ENCODE measurements at regions not wholly inside any gene's neighbourhood (a gene's known extent, or its start where the extent isn't known, plus 50 kb on each side); places are given as distances from the start of the nearest gene placed in this dataset.

- DNase-seq, result no peak
These were observed 983.4 kb upstream of the ADGRL3 start for GRCh38 chr4:60216752-60217151.

GRCh38 chr4:60221866-60222265 lies 978.3 kb upstream of the ADGRL3 start:
- DNase-seq, result no peak

- DNase-seq, result no peak
These were observed 976.8 kb upstream of the ADGRL3 start for GRCh38 chr4:60223208-60223923.

GRCh38 chr4:60241866-60242265 lies 958.3 kb upstream of the ADGRL3 start:
- DNase-seq, result no peak

GRCh38 chr4:60249784-60250183 lies 950.3 kb upstream of the ADGRL3 start:
- DNase-seq, result no peak

GRCh38 chr4:60250657-60251056 lies 949.5 kb upstream of the ADGRL3 start:
- no peak for DNase-seq

- DNase-seq, result no peak
These were observed 940.3 kb upstream of the ADGRL3 start for GRCh38 chr4:60259781-60260180.

- DNase-seq, result no peak
These were observed 933.6 kb upstream of the ADGRL3 start for GRCh38 chr4:60266505-60266904.

- no peak for DNase-seq
These were observed 903.7 kb upstream of the ADGRL3 start for GRCh38 chr4:60296386-60296785.

- no peak for DNase-seq
These were observed 886.4 kb upstream of the ADGRL3 start for GRCh38 chr4:60313611-60314178.

GRCh38 chr4:60314416-60314815 lies 885.7 kb upstream of the ADGRL3 start:
- DNase-seq, result no peak

GRCh38 chr4:60315586-60315985 lies 884.5 kb upstream of the ADGRL3 start:
- no peak for DNase-seq

GRCh38 chr4:60326735-60327134 lies 873.4 kb upstream of the ADGRL3 start:
- DNase-seq, result no peak

GRCh38 chr4:60327651-60328050 lies 872.5 kb upstream of the ADGRL3 start:
- DNase-seq, result no peak

- no peak for DNase-seq
These were observed 855.2 kb upstream of the ADGRL3 start for GRCh38 chr4:60344908-60345307.

- no peak for DNase-seq
These were observed 854.7 kb upstream of the ADGRL3 start for GRCh38 chr4:60345392-60345791.

GRCh38 chr4:60359746-60360367 lies 840.3 kb upstream of the ADGRL3 start:
- no peak for DNase-seq

GRCh38 chr4:60365176-60365575 lies 835.0 kb upstream of the ADGRL3 start:
- DNase-seq, result no peak

- DNase-seq, result no peak
These were observed 833.5 kb upstream of the ADGRL3 start for GRCh38 chr4:60366661-60367060.

- DNase-seq, result no peak
These were observed 831.1 kb upstream of the ADGRL3 start for GRCh38 chr4:60368986-60369385.

GRCh38 chr4:60378010-60378409 lies 822.1 kb upstream of the ADGRL3 start:
- no peak for DNase-seq

- no peak for DNase-seq
These were observed 815.6 kb upstream of the ADGRL3 start for GRCh38 chr4:60384516-60384915.

- DNase-seq, result no peak
These were observed 810.5 kb upstream of the ADGRL3 start for GRCh38 chr4:60389633-60390032.

- no peak for DNase-seq
These were observed 803.6 kb upstream of the ADGRL3 start for GRCh38 chr4:60396341-60397049.
